Testis (tissue), 2 donors: ENCODE measurements at regions not wholly inside any gene's neighbourhood (a gene's known extent, or its start where the extent isn't known, plus 50 kb on each side); places are given as distances from the start of the nearest gene placed in this dataset.

Source experiments
- DNase-seq: peaks from one replicate; pipeline ENCODE4 v3.0.0-alpha.2; 2019
- H3K27ac ChIP-seq, 2 donors: fragments of 200-600 bp; sonication (generic); one replicate each; pipeline ENCODE4 v1.5.1; 2019
- H3K27me3 ChIP-seq: fragments of 200-600 bp; sonication (generic); one replicate; pipeline ENCODE4 v1.5.1; 2019
- H3K36me3 ChIP-seq: fragments of 200-600 bp; sonication (generic); one replicate; pipeline ENCODE4 v1.5.1; 2017; ENCODE audit warnings: low read depth; ENCODE audit errors: missing control alignments
- H3K4me1 ChIP-seq: fragments of 200-600 bp; sonication (generic); one replicate; pipeline ENCODE4 v1.5.1; 2019
- H3K4me3 ChIP-seq, 2 donors: fragments of 200-600 bp; sonication (generic); one replicate each; pipeline ENCODE4 v1.5.1; 2017 to 2019
- H3K9me3 ChIP-seq: fragments of 200-600 bp; sonication (generic); one replicate; pipeline ENCODE4 v1.5.1; 2017
- CTCF ChIP-seq, 3 experiments: fragments of 450-650 bp in 2 of 3; fragments of 200-600 bp in 1 of 3; sonication (generic) in 1 of 3; IDR thresholded peaks; one replicate each; pipeline ENCODE4 v1.5.1; 2016 to 2019; ENCODE audit warnings: antibody characterized with exemption in 3 of 3, mild to moderate bottlenecking in 2 of 3, moderate library complexity in 1 of 3
- POLR2A ChIP-seq: fragments of 450-650 bp; IDR thresholded peaks from one replicate; pipeline ENCODE4 v1.6.1; 2017; ENCODE audit warnings: antibody characterized with exemption, mild to moderate bottlenecking, moderate library complexity
- WGBS, 2 donors: methylation state at CpG; one replicate each; pipeline ENCODE4 v1.1.5; 2018; 5-methylcytosine and 5-hydroxymethylcytosine counted together
- intact Hi-C: fragments of 100-400 bp; cut with DNase I; formaldehyde crosslinking; loops from one replicate; pipeline ENCODE4 v1.15.1; 2023; ENCODE audit warnings: low total_unique reads

- WGBS, 2 donors = 83 to 94% methylated on average over 4 to 7 of the region's 7 CpGs
- H3K4me3 ChIP-seq = no peak overlapping the region
- no peaks in the 10 kb centered on the region for H3K36me3 ChIP-seq
- no peak for DNase-seq
- no peak overlapping the region for H3K27ac ChIP-seq
- H3K27me3 ChIP-seq = no peaks in the 10 kb centered on the region
- no peaks in the 10 kb centered on the region for H3K4me1 ChIP-seq
- H3K9me3 ChIP-seq = no peaks in the 10 kb centered on the region
- no peak for TF ChIP-seq POLR2A
- no peak for TF ChIP-seq CTCF (IDR thresholded peaks at IDR 0.05)
- intact Hi-C loops = no loop called here
Observed at GRCh38 chr2:30323499-30323898, 92.2 kb downstream of the LBH start.

- WGBS, 2 donors = 90 to 93% methylated on average over 4 of the region's 4 CpGs
- Histone ChIP-seq H3K9me3 (no peaks in the 10 kb centered on the region), H3K27ac (no peak overlapping the region), H3K36me3 (no peaks in the 10 kb centered on the region), H3K4me3 (no peak overlapping the region), H3K4me1 (no peaks in the 10 kb centered on the region), H3K27me3 (no peaks in the 10 kb centered on the region)
- intact Hi-C loops = no loop called here
- no peak for DNase-seq
- no peak for TF ChIP-seq POLR2A
- TF ChIP-seq CTCF (IDR thresholded peaks at IDR 0.05) = no peak
Observed at GRCh38 chr2:30324245-30324908, 93.0 kb downstream of the LBH start.

- WGBS, 2 donors = 92% methylated on average over 4 of the region's 4 CpGs
- no peak overlapping the region for H3K4me3 ChIP-seq
- H3K9me3 ChIP-seq = no peaks in the 10 kb centered on the region
- H3K4me1 ChIP-seq = no peaks in the 10 kb centered on the region
- intact Hi-C loops = no loop called here
- TF ChIP-seq CTCF (IDR thresholded peaks at IDR 0.05) (no peak), POLR2A (no peak)
- no peak overlapping the region for H3K27ac ChIP-seq
- no peak for DNase-seq
- H3K36me3 ChIP-seq = no peaks in the 10 kb centered on the region
- no peaks in the 10 kb centered on the region for H3K27me3 ChIP-seq
Observed at GRCh38 chr2:30325600-30326328, 94.4 kb downstream of the LBH start.

GRCh38 chr2:30326497-30326896, 95.2 kb downstream of the LBH start:
- Histone ChIP-seq H3K36me3 (no peaks in the 10 kb centered on the region), H3K27me3 (no peaks in the 10 kb centered on the region), H3K4me1 (no peaks in the 10 kb centered on the region), H3K27ac (no peak overlapping the region), H3K4me3 (no peak overlapping the region), H3K9me3 (no peaks in the 10 kb centered on the region)
- no peak for DNase-seq
- intact Hi-C loops = no loop called here
- TF ChIP-seq POLR2A = no peak
- TF ChIP-seq CTCF (IDR thresholded peaks at IDR 0.05) = no peak
- 84 to 88% methylated on average over 3 to 6 of the region's 6 CpGs for WGBS, 2 donors

DNA sequence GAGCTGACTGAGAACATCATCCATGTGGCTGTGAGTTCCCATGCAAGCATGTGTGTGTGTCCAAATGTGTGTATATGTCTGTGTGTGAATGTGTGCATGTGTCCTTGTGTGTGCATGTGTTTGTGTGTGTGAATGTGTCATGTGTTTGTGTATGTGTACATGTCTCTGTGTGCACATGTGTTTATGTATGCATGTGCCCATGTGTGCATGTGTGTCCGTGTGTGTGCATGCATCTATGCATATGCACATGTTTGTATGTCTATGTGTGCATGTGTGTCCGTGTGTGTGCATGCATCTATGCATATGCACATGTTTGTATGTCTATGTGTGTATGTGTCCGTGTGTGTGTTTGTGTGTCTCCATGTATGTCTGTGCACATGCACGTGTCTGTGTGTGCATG, 99.7 kb downstream of the LBH start:
- TF ChIP-seq POLR2A (no peak), CTCF (IDR thresholded peaks at IDR 0.05) (no peak)
- Histone ChIP-seq H3K27ac (no peak overlapping the region), H3K9me3 (no peaks in the 10 kb centered on the region), H3K4me3 (no peak overlapping the region), H3K27me3 (no peaks in the 10 kb centered on the region), H3K36me3 (no peaks in the 10 kb centered on the region), H3K4me1 (peaks cover 5% of the 10 kb centered on the region)
- WGBS, 2 donors = 89 to 95% methylated on average over 4 of the region's 4 CpGs
- intact Hi-C loops = no loop called here
- DNase-seq = no peak
